ENCODE measurements at regions not wholly inside any gene's neighbourhood (a gene's known extent, or its start where the extent isn't known, plus 50 kb on each side); places are given as distances from the start of the nearest gene placed in this dataset.

GRCh38 chr12:111030800-111031199 is 110.4 kb upstream of the MYL2 start:
- TF ChIP-seq CTCF (conservative IDR thresholded peaks at IDR 0.05) (no peak), ZFX (IDR thresholded peaks at IDR 0.05) (no peak)
